ENCODE measurements at regions not wholly inside any gene's neighbourhood (a gene's known extent, or its start where the extent isn't known, plus 50 kb on each side); places are given as distances from the start of the nearest gene placed in this dataset.

- no peak for TF ChIP-seq CTCF (conservative IDR thresholded peaks at IDR 0.05; ENCODE audit: low read depth in 2 of 2)
- no peak for TF ChIP-seq REST (IDR thresholded peaks at IDR 0.05; ENCODE audit: unreplicated experiment)
- no peak for TF ChIP-seq EZH2phosphoT487 (IDR thresholded peaks at IDR 0.05; ENCODE audit: unreplicated experiment)
- no peak for TF ChIP-seq NANOG (IDR thresholded peaks at IDR 0.05; ENCODE audit: borderline replicate concordance)
- TF ChIP-seq CREB1 (CRISPR knock-in tag; IDR thresholded peaks at IDR 0.05; ENCODE audit: low read depth) = no peak
- TF ChIP-seq POLR2AphosphoS5 (IDR thresholded peaks at IDR 0.05; ENCODE audit: low read depth) = no peak
Observed at GRCh38 chr16:6545329-6545728, 787.3 kb upstream of the RBFOX1 start.
